T-cell (primary cell): ENCODE measurements at regions not wholly inside any gene's neighbourhood (a gene's known extent, or its start where the extent isn't known, plus 50 kb on each side); places are given as distances from the start of the nearest gene placed in this dataset.

Experiments
- ATAC-seq, 4 experiments: fragments of 200-7000 bp in 3 of 4; fragments of 150-1000 bp in 1 of 4; cut with Tn5 transposase; replicated peaks in 1 of 4; 1 replicate in 3 of 4; 2 replicates in 1 of 4; pipeline ENCODE4 v1.10.0; 2021; ENCODE audit warnings: moderate library complexity in 3 of 4, mild to moderate bottlenecking in 2 of 4, moderate number of reproducible peaks in 1 of 4
- CTCF ChIA-PET, 2 donors: fragments of 300-600 bp; sonication (Branson Sonifier 250); formaldehyde crosslinking; loops; one replicate each; lab custom pipeline; 2022; ENCODE audit warnings: antibody characterized with exemption in 2 of 2; lab: Charles Lee
- POLR2A ChIA-PET, 2 donors: fragments of 300-600 bp; sonication (Branson Sonifier 250); formaldehyde crosslinking; loops; one replicate each; lab custom pipeline; 2022; ENCODE audit warnings: antibody characterized with exemption in 2 of 2; lab: Charles Lee
- DNase-seq, 35 experiments: peaks; one replicate each; pipeline versions ENCODE4 v3.0.0 to v3.0.0-alpha.2; 2013 to 2023
- H3K27ac ChIP-seq: one replicate; pipeline ENCODE4 v1.5.1; 2013; ENCODE audit warnings: low read length
- H3K27me3 ChIP-seq, 2 experiments: replicated peaks in 1 of 2; 1 replicate in 1 of 2; 2 replicates in 1 of 2; pipeline versions ENCODE4 v1.6.1 to v1.7.0; 2013; ENCODE audit warnings: low read length in 1 of 2, mixed read lengths in 1 of 2; ENCODE audit not compliant: control insufficient read depth in 2 of 2, insufficient read depth in 2 of 2; ENCODE audit errors: extremely low read depth in 1 of 2
- H3K36me3 ChIP-seq, 2 donors: 1 replicate in 1 of 2; 2 replicates in 1 of 2; pipeline versions ENCODE4 v1.6.1 to v1.7.0; 2013; ENCODE audit warnings: low read length in 1 of 2; ENCODE audit not compliant: control insufficient read depth in 2 of 2, insufficient read depth in 1 of 2; ENCODE audit errors: extremely low read depth in 1 of 2
- H3K4me1 ChIP-seq, 2 experiments: 1 replicate in 1 of 2; 2 replicates in 1 of 2; pipeline versions ENCODE4 v1.6.1 to v1.7.0; 2013; ENCODE audit warnings: low read length in 2 of 2, mixed read lengths in 1 of 2; ENCODE audit not compliant: insufficient read depth in 2 of 2, control insufficient read depth in 1 of 2; ENCODE audit errors: extremely low read depth in 1 of 2
- H3K4me3 ChIP-seq, 2 donors: 1 replicate in 1 of 2; 2 replicates in 1 of 2; pipeline versions ENCODE4 v1.5.1 to v1.7.0; 2013; ENCODE audit warnings: mild to moderate bottlenecking in 2 of 2, low read length in 1 of 2, moderate library complexity in 1 of 2; ENCODE audit not compliant: control insufficient read depth in 1 of 2; ENCODE audit errors: extremely low read depth in 1 of 2
- H3K9me3 ChIP-seq: 2 replicates; pipeline ENCODE4 v1.7.0; 2013
- H3K27ac Mint-ChIP-seq, 2 donors: one replicate each; pipeline ENCODE4 v1.8.0; 2020 to 2021; ENCODE audit warnings: mild to moderate bottlenecking in 2 of 2, mixed read lengths in 2 of 2
- H3K27me3 Mint-ChIP-seq, 2 donors: one replicate each; pipeline ENCODE4 v1.8.0; 2021 to 2022; ENCODE audit warnings: mixed read lengths in 2 of 2
- H3K36me3 Mint-ChIP-seq: one replicate; pipeline ENCODE4 v1.8.0; 2021; ENCODE audit warnings: mixed read lengths
- H3K4me1 Mint-ChIP-seq, 3 donors: one replicate each; pipeline ENCODE4 v1.8.0; 2020 to 2022; ENCODE audit warnings: mixed read lengths in 3 of 3, mild to moderate bottlenecking in 1 of 3
- H3K4me3 Mint-ChIP-seq, 3 donors: one replicate each; pipeline ENCODE4 v1.8.0; 2020 to 2022; ENCODE audit warnings: mild to moderate bottlenecking in 3 of 3, mixed read lengths in 3 of 3, moderate library complexity in 3 of 3
- H3K9me3 Mint-ChIP-seq, 3 donors: one replicate each; pipeline ENCODE4 v1.8.0; 2020 to 2022; ENCODE audit warnings: mixed read lengths in 3 of 3
- WGBS: methylation state at CpG from one replicate; pipeline ENCODE4 v1.1.5; 2013; ENCODE audit warnings: missing lambda C conversion rate; ENCODE audit not compliant: insufficient coverage; 5-methylcytosine and 5-hydroxymethylcytosine counted together

- H3K9me3 Mint-ChIP-seq, result no peaks in the 10 kb centered on the region
- ATAC-seq, result no peak
- H3K4me3 Mint-ChIP-seq, result no peak overlapping the region
- Histone ChIP-seq H3K36me3 (no peaks in the 10 kb centered on the region), H3K4me3 (no peak overlapping the region), H3K27ac (no peak overlapping the region), H3K9me3 (no peaks in the 10 kb centered on the region), H3K4me1 (peaks cover 0 to 8% of the 10 kb centered on the region in 2 experiments), H3K27me3 (peaks cover 2 to 17% of the 10 kb centered on the region in 2 experiments)
- peaks cover 0 to 7% (median 5%) of the 10 kb centered on the region in 3 donors for H3K4me1 Mint-ChIP-seq
- H3K36me3 Mint-ChIP-seq, result no peaks in the 10 kb centered on the region
- DNase-seq, result no peak
- POLR2A ChIA-PET, result interaction anchor here in 1 of 2 donors (0.6 kb wide), 1 partner anchor 77 kb away, joined by 6 read pairs; no protein-coding TSS in a partner anchor
- H3K27ac Mint-ChIP-seq, result no peak overlapping the region
- CTCF ChIA-PET, result no interaction called here
- WGBS, result no CpG with 5 or more reads among the region's 2 CpGs
- peaks cover 12 to 45% of the 10 kb centered on the region in 2 donors for H3K27me3 Mint-ChIP-seq
These were observed 95.0 kb downstream of the GEMIN8 start for GRCh38 chrX:13934731-13935130.

GRCh38 chrX:13933851-13934250, 95.8 kb downstream of the GEMIN8 start:
- Mint-ChIP-seq H3K9me3 (no peaks in the 10 kb centered on the region), H3K36me3 (no peaks in the 10 kb centered on the region), H3K27me3 (peaks cover 6 to 43% of the 10 kb centered on the region in 2 donors), H3K4me3 (no peak overlapping the region), H3K27ac (no peak overlapping the region), H3K4me1 (peaks cover 0 to 5% (median 5%) of the 10 kb centered on the region in 3 donors)
- Histone ChIP-seq H3K4me3 (no peak overlapping the region), H3K27ac (no peak overlapping the region), H3K9me3 (no peaks in the 10 kb centered on the region), H3K36me3 (no peaks in the 10 kb centered on the region), H3K27me3 (peaks cover 2 to 12% of the 10 kb centered on the region in 2 experiments), H3K4me1 (peaks cover 0 to 6% of the 10 kb centered on the region in 2 experiments)
- ChIA-PET CTCF (no interaction called here), POLR2A (no interaction called here)
- DNase-seq (no peak), ATAC-seq (no peak)
- no CpG with 5 or more reads among the region's 7 CpGs for WGBS

- Histone ChIP-seq H3K4me3 (no peak overlapping the region), H3K27ac (no peak overlapping the region), H3K36me3 (no peaks in the 10 kb centered on the region), H3K4me1 (peaks cover 0 to 3% of the 10 kb centered on the region in 2 experiments), H3K9me3 (no peaks in the 10 kb centered on the region), H3K27me3 (peaks cover 2 to 10% of the 10 kb centered on the region in 2 experiments)
- WGBS, result no CpG with 5 or more reads among the region's 3 CpGs
- CTCF ChIA-PET, result no interaction called here
- POLR2A ChIA-PET, result no interaction called here
- Mint-ChIP-seq H3K4me1 (peaks cover 0 to 5% (median 5%) of the 10 kb centered on the region in 3 donors), H3K27ac (no peak overlapping the region), H3K27me3 (peaks cover 6 to 47% of the 10 kb centered on the region in 2 donors), H3K36me3 (no peaks in the 10 kb centered on the region), H3K9me3 (no peaks in the 10 kb centered on the region), H3K4me3 (no peak overlapping the region)
- ATAC-seq (no peak), DNase-seq (no peak)
These were observed 96.3 kb downstream of the GEMIN8 start for GRCh38 chrX:13933352-13933751.

- H3K36me3 ChIP-seq, result no peaks in the 10 kb centered on the region
- peaks cover 0 to under 1% (median under 1%) of the 10 kb centered on the region in 3 donors for H3K4me1 Mint-ChIP-seq
- no peaks in the 10 kb centered on the region for H3K9me3 Mint-ChIP-seq
- no peak overlapping the region for H3K27ac Mint-ChIP-seq
- ATAC-seq, result no peak
- no peak overlapping the region for H3K4me3 Mint-ChIP-seq
- H3K36me3 Mint-ChIP-seq, result no peaks in the 10 kb centered on the region
- CTCF ChIA-PET, result no interaction called here
- no peak overlapping the region for H3K27ac ChIP-seq
- no peaks in the 10 kb centered on the region for H3K4me1 ChIP-seq
- POLR2A ChIA-PET, result no interaction called here
- no peak for DNase-seq
- H3K27me3 ChIP-seq, result peaks cover 2 to 3% of the 10 kb centered on the region in 2 experiments
- H3K4me3 ChIP-seq, result no peak overlapping the region
- peaks cover 4 to 48% of the 10 kb centered on the region in 2 donors for H3K27me3 Mint-ChIP-seq
- H3K9me3 ChIP-seq, result no peaks in the 10 kb centered on the region
These were observed 97.3 kb downstream of the GEMIN8 start for GRCh38 chrX:13932416-13932815.

- ATAC-seq, result no peak
- ChIA-PET POLR2A (no interaction called here), CTCF (interaction anchor here in 1 of 2 donors (0.6 kb wide), 1 partner anchor 1820 kb away, joined by 9 read pairs; no protein-coding TSS in a partner anchor)
- no peak for DNase-seq
- Mint-ChIP-seq H3K27ac (no peak overlapping the region), H3K4me3 (no peak overlapping the region), H3K36me3 (no peaks in the 10 kb centered on the region), H3K9me3 (no peaks in the 10 kb centered on the region), H3K27me3 (peaks cover 3 to 27% of the 10 kb centered on the region in 2 donors), H3K4me1 (no peaks in the 10 kb centered on the region)
- Histone ChIP-seq H3K9me3 (no peaks in the 10 kb centered on the region), H3K27me3 (no peaks in the 10 kb centered on the region), H3K4me3 (no peak overlapping the region), H3K36me3 (no peaks in the 10 kb centered on the region), H3K27ac (no peak overlapping the region), H3K4me1 (no peaks in the 10 kb centered on the region)
- no CpG with 5 or more reads among the region's 2 CpGs for WGBS
These were observed 102.5 kb downstream of the GEMIN8 start for GRCh38 chrX:13927175-13927574.

- H3K27me3 ChIP-seq, result no peaks in the 10 kb centered on the region
- no peaks in the 10 kb centered on the region for H3K9me3 ChIP-seq
- Mint-ChIP-seq H3K27me3 (peaks cover 2 to 19% of the 10 kb centered on the region in 2 donors), H3K4me3 (no peak overlapping the region), H3K9me3 (no peaks in the 10 kb centered on the region), H3K27ac (no peak overlapping the region), H3K4me1 (no peaks in the 10 kb centered on the region), H3K36me3 (no peaks in the 10 kb centered on the region)
- no peaks in the 10 kb centered on the region for H3K4me1 ChIP-seq
- POLR2A ChIA-PET, result no interaction called here
- DNase-seq, result no peak
- no CpG with 5 or more reads among the region's 5 CpGs for WGBS
- CTCF ChIA-PET, result no interaction called here
- H3K4me3 ChIP-seq, result no peak overlapping the region
- no peaks in the 10 kb centered on the region for H3K36me3 ChIP-seq
- no peak overlapping the region for H3K27ac ChIP-seq
- ATAC-seq, result no peak
These were observed 105.8 kb downstream of the GEMIN8 start for GRCh38 chrX:13923845-13924244.

GRCh38 chrX:13923289-13923688, 106.4 kb upstream of the GPM6B start:
- ATAC-seq, result no peak
- no peaks in the 10 kb centered on the region for H3K9me3 ChIP-seq
- DNase-seq, result no peak
- H3K4me1 ChIP-seq, result no peaks in the 10 kb centered on the region
- no peak overlapping the region for H3K4me3 ChIP-seq
- ChIA-PET CTCF (no interaction called here), POLR2A (interaction anchor here in 1 of 2 donors (0.6 kb wide), 1 partner anchor 17 kb away, joined by 3 read pairs; no protein-coding TSS in a partner anchor)
- Mint-ChIP-seq H3K4me3 (no peak overlapping the region), H3K36me3 (no peaks in the 10 kb centered on the region), H3K27ac (no peak overlapping the region), H3K9me3 (no peaks in the 10 kb centered on the region), H3K27me3 (peaks cover 2 to 20% of the 10 kb centered on the region in 2 donors), H3K4me1 (no peaks in the 10 kb centered on the region)
- no peak overlapping the region for H3K27ac ChIP-seq
- H3K27me3 ChIP-seq, result no peaks in the 10 kb centered on the region
- WGBS, result no CpG with 5 or more reads among the region's 2 CpGs
- no peaks in the 10 kb centered on the region for H3K36me3 ChIP-seq
